SK-N-SH treated with all-trans-retinoic acid at 6 μM for 48 hours (cell line): ENCODE measurements at regions not wholly inside any gene's neighbourhood (a gene's known extent, or its start where the extent isn't known, plus 50 kb on each side); places are given as distances from the start of the nearest gene placed in this dataset.

ENCODE experiments used
- ATAC-seq: fragments of 200-7000 bp; cut with Tn5 transposase; 3 replicates; pipeline ENCODE4 v1.9.1; 2020; ENCODE audit warnings: mild to moderate bottlenecking, moderate library complexity
- ARNTL ChIP-seq: fragments of 450-650 bp; formaldehyde crosslinking; IDR thresholded peaks from 2 replicates; pipeline ENCODE4 v1.5.0; 2020; ENCODE audit warnings: low read depth, mild to moderate bottlenecking, moderate library complexity, borderline replicate concordance
- BACH2 ChIP-seq: fragments of 250-450 bp; sonication (Bioruptor Pico); IDR thresholded peaks from 2 replicates; pipeline ENCODE4 v1.9.0; 2021; ENCODE audit warnings: mild to moderate bottlenecking, borderline replicate concordance
- CREB5 ChIP-seq: fragments of 250-450 bp; sonication (Bioruptor Pico); IDR thresholded peaks from 2 replicates; pipeline ENCODE4 v1.5.1; 2020; ENCODE audit warnings: low read depth, mild to moderate bottlenecking, moderate library complexity
- CSDC2 ChIP-seq: fragments of 250-450 bp; sonication (Bioruptor Pico); IDR thresholded peaks from 2 replicates; pipeline ENCODE4 v1.5.0; 2020; ENCODE audit warnings: mild to moderate bottlenecking, moderate library complexity
- CSRNP3 ChIP-seq: fragments of 250-450 bp; sonication (Bioruptor Pico); IDR thresholded peaks from 2 replicates; pipeline ENCODE4 v1.5.1; 2021; ENCODE audit warnings: mild to moderate bottlenecking, moderate library complexity
- ESRRG ChIP-seq: fragments of 250-450 bp; sonication (Bioruptor Pico); IDR thresholded peaks from 2 replicates; pipeline ENCODE4 v1.6.1; 2021; ENCODE audit warnings: mild to moderate bottlenecking
- GLIS3 ChIP-seq: fragments of 250-450 bp; sonication (Bioruptor Pico); IDR thresholded peaks from 2 replicates; pipeline ENCODE4 v1.5.0; 2020; ENCODE audit warnings: mild to moderate bottlenecking, moderate library complexity
- ISL1 ChIP-seq: fragments of 250-450 bp; sonication (Bioruptor Pico); IDR thresholded peaks from 2 replicates; pipeline ENCODE4 v2.1.2; 2022; ENCODE audit warnings: mild to moderate bottlenecking, moderate library complexity
- OSR1 ChIP-seq: fragments of 250-450 bp; sonication (Bioruptor Pico); IDR thresholded peaks from 2 replicates; pipeline ENCODE4 v1.8.0; 2022; ENCODE audit warnings: moderate library complexity, mild to moderate bottlenecking, inconsistent platforms
- PATZ1 ChIP-seq: fragments of 250-450 bp; sonication (Bioruptor Pico); IDR thresholded peaks from 2 replicates; pipeline ENCODE4 v1.8.0; 2020; ENCODE audit warnings: mild to moderate bottlenecking, moderate library complexity, borderline replicate concordance
- POU6F1 ChIP-seq: fragments of 250-450 bp; sonication (Bioruptor Pico); IDR thresholded peaks from 2 replicates; pipeline ENCODE4 v1.8.0; 2021; ENCODE audit warnings: low read depth, mild to moderate bottlenecking, moderate library complexity, borderline replicate concordance
- PPARA ChIP-seq: fragments of 250-450 bp; sonication (Bioruptor Pico); IDR thresholded peaks from 2 replicates; pipeline ENCODE4 v1.5.0; 2020; ENCODE audit warnings: mild to moderate bottlenecking, borderline replicate concordance
- RARB ChIP-seq: fragments of 250-450 bp; sonication (Bioruptor Pico); IDR thresholded peaks from 2 replicates; pipeline ENCODE4 v1.8.0; 2021; ENCODE audit warnings: mild to moderate bottlenecking, moderate library complexity
- SNAI2 ChIP-seq: fragments of 250-450 bp; sonication (Bioruptor Pico); IDR thresholded peaks from 2 replicates; pipeline ENCODE4 v1.5.0; 2020; ENCODE audit warnings: mild to moderate bottlenecking, moderate library complexity
- TCF4 ChIP-seq: fragments of 250-450 bp; sonication (Bioruptor Pico); IDR thresholded peaks from 2 replicates; pipeline ENCODE4 v1.8.0; 2021; ENCODE audit warnings: mild to moderate bottlenecking, moderate library complexity, borderline replicate concordance
- TOX ChIP-seq: fragments of 250-450 bp; sonication (Bioruptor Pico); IDR thresholded peaks from 2 replicates; pipeline ENCODE4 v1.8.0; 2021; ENCODE audit warnings: mild to moderate bottlenecking, moderate library complexity, borderline replicate concordance
- TSHZ2 ChIP-seq: fragments of 250-450 bp; sonication (Bioruptor Pico); IDR thresholded peaks from 2 replicates; pipeline ENCODE4 v1.5.0; 2020; ENCODE audit warnings: mild to moderate bottlenecking, moderate library complexity
- ZFP3 ChIP-seq: fragments of 250-450 bp; sonication (Bioruptor Pico); IDR thresholded peaks from 2 replicates; pipeline ENCODE4 v1.5.0; 2020; ENCODE audit warnings: mild to moderate bottlenecking, moderate library complexity
- ZFP30 ChIP-seq: fragments of 450-650 bp; formaldehyde crosslinking; IDR thresholded peaks from 2 replicates; pipeline ENCODE4 v1.5.0; 2022; ENCODE audit warnings: mild to moderate bottlenecking, moderate library complexity
- ZNF565 ChIP-seq: fragments of 450-650 bp; formaldehyde crosslinking; conservative IDR thresholded peaks from 2 replicates; pipeline ENCODE4 v1.5.0; 2020; ENCODE audit warnings: low read depth, mild to moderate bottlenecking, moderate library complexity
- ZNF70 ChIP-seq: fragments of 450-650 bp; formaldehyde crosslinking; IDR thresholded peaks from 2 replicates; pipeline ENCODE4 v1.5.0; 2020; ENCODE audit warnings: mild to moderate bottlenecking, moderate library complexity
- ZNF8 ChIP-seq: fragments of 450-650 bp; formaldehyde crosslinking; IDR thresholded peaks from 2 replicates; pipeline ENCODE4 v1.5.0; 2020; ENCODE audit warnings: mild to moderate bottlenecking, moderate library complexity

- ATAC-seq = no peak
- TF ChIP-seq ESRRG (CRISPR knock-in tag) (no peak), PPARA (CRISPR knock-in tag) (no peak), SNAI2 (CRISPR knock-in tag) (no peak), CSRNP3 (CRISPR knock-in tag) (no peak), ZNF8 (CRISPR knock-in tag) (no peak), ISL1 (CRISPR knock-in tag) (no peak), ARNTL (CRISPR knock-in tag) (no peak)
- TF ChIP-seq, all 23 proteins: peak for 0
Measured at GRCh38 chr16:62549875-62550274, 513.6 kb upstream of the CDH8 start.

- ATAC-seq = no peak
- TF ChIP-seq RARB (CRISPR knock-in tag) (no peak), ARNTL (CRISPR knock-in tag) (no peak), TOX (CRISPR knock-in tag) (no peak), BACH2 (CRISPR knock-in tag) (no peak), ZNF8 (CRISPR knock-in tag) (no peak), ZFP3 (CRISPR knock-in tag) (no peak), ZNF565 (CRISPR knock-in tag) (no peak), OSR1 (no peak), ZFP30 (CRISPR knock-in tag) (no peak), TCF4 (CRISPR knock-in tag) (no peak), PPARA (CRISPR knock-in tag) (no peak), CSDC2 (CRISPR knock-in tag) (no peak), ESRRG (CRISPR knock-in tag) (no peak)
Measured at GRCh38 chr16:62548095-62548494, 511.9 kb upstream of the CDH8 start.

GRCh38 chr16:62546701-62547100, 510.5 kb upstream of the CDH8 start:
- TF ChIP-seq ZNF70 (CRISPR knock-in tag) = no peak
- ATAC-seq = no peak

GRCh38 chr16:62545039-62545438, 508.8 kb upstream of the CDH8 start:
- ATAC-seq = no peak

More at GRCh38 chr16:62545039-62545438, 508.8 kb upstream of the CDH8 start:
- no peak for TF ChIP-seq ESRRG (CRISPR knock-in tag)
- TF ChIP-seq OSR1 = no peak
- TF ChIP-seq TSHZ2 = no peak
- no peak for TF ChIP-seq TCF4 (CRISPR knock-in tag)
- TF ChIP-seq POU6F1 (CRISPR knock-in tag) = no peak
- TF ChIP-seq ISL1 (CRISPR knock-in tag) = no peak
- TF ChIP-seq PATZ1 (CRISPR knock-in tag) = no peak
- no peak for TF ChIP-seq CSDC2 (CRISPR knock-in tag)
- TF ChIP-seq GLIS3 = no peak
- TF ChIP-seq TOX (CRISPR knock-in tag) = no peak
- no peak for TF ChIP-seq CSRNP3 (CRISPR knock-in tag)
- no peak for TF ChIP-seq ARNTL (CRISPR knock-in tag)
- no peak for TF ChIP-seq ZNF8 (CRISPR knock-in tag)
- no peak for TF ChIP-seq ZNF565 (CRISPR knock-in tag)
- TF ChIP-seq CREB5 = no peak
